CD4-positive, alpha-beta memory T cell (primary cell): ENCODE measurements at regions not wholly inside any gene's neighbourhood (a gene's known extent, or its start where the extent isn't known, plus 50 kb on each side); places are given as distances from the start of the nearest gene placed in this dataset.

ENCODE experiments used
- CTCF ChIA-PET: fragments of 350-600 bp; sonication (Branson Sonifier 250); formaldehyde crosslinking; loops from one replicate; lab custom pipeline; 2021; ENCODE audit warnings: inconsistent platforms; ENCODE audit not compliant: partially characterized antibody; lab: Charles Lee
- POLR2A ChIA-PET: fragments of 350-600 bp; sonication (Branson Sonifier 250); formaldehyde crosslinking; loops from one replicate; lab custom pipeline; 2021; ENCODE audit not compliant: partially characterized antibody; lab: Charles Lee
- DNase-seq, 5 donors: peaks; one replicate each; pipeline versions ENCODE4 v3.0.0 to v3.0.0-alpha.2; 2020 to 2022; ENCODE audit warnings: mixed read lengths in 1 of 5
- H3K27ac ChIP-seq: one replicate; pipeline ENCODE4 v1.7.0; 2013; ENCODE audit warnings: low read depth, low read length
- H3K27me3 ChIP-seq: 2 replicates; pipeline ENCODE4 v1.7.0; 2013; ENCODE audit warnings: mild to moderate bottlenecking, low read length, moderate library complexity; ENCODE audit not compliant: insufficient read depth
- H3K36me3 ChIP-seq: 2 replicates; pipeline ENCODE4 v1.7.0; 2013; ENCODE audit warnings: mild to moderate bottlenecking, low read length, moderate library complexity; ENCODE audit not compliant: insufficient read depth
- H3K4me1 ChIP-seq: 2 replicates; pipeline ENCODE4 v1.7.0; 2013; ENCODE audit warnings: mild to moderate bottlenecking, low read length, moderate library complexity; ENCODE audit not compliant: insufficient read depth
- H3K4me3 ChIP-seq, 2 donors: one replicate each; pipeline ENCODE4 v1.7.0; 2013; ENCODE audit warnings: low read length in 2 of 2, mild to moderate bottlenecking in 1 of 2
- H3K9me3 ChIP-seq, 2 donors: one replicate each; pipeline ENCODE4 v1.7.0; 2013; ENCODE audit warnings: low read length in 2 of 2, control low read depth in 1 of 2; ENCODE audit not compliant: control insufficient read depth in 1 of 2
- H3K27ac Mint-ChIP-seq, 7 donors: one replicate each; pipeline ENCODE4 v1.8.0; 2020 to 2021; ENCODE audit warnings: mixed read lengths in 7 of 7, mild to moderate bottlenecking in 6 of 7, inconsistent platforms in 3 of 7, moderate library complexity in 3 of 7
- H3K27me3 Mint-ChIP-seq, 2 donors: one replicate each; pipeline ENCODE4 v1.8.0; 2020 to 2021; ENCODE audit warnings: mixed read lengths in 2 of 2
- H3K36me3 Mint-ChIP-seq, 2 donors: one replicate each; pipeline ENCODE4 v1.8.0; 2020 to 2021; ENCODE audit warnings: mixed read lengths in 2 of 2, inconsistent platforms in 1 of 2, mild to moderate bottlenecking in 1 of 2
- H3K4me1 Mint-ChIP-seq, 4 donors: one replicate each; pipeline ENCODE4 v1.8.0; 2020 to 2021; ENCODE audit warnings: mixed read lengths in 4 of 4, mild to moderate bottlenecking in 1 of 4
- H3K4me3 Mint-ChIP-seq, 8 donors: one replicate each; pipeline ENCODE4 v1.8.0; 2020 to 2021; ENCODE audit warnings: mixed read lengths in 8 of 8, mild to moderate bottlenecking in 7 of 8, moderate library complexity in 6 of 8, inconsistent platforms in 3 of 8
- H3K9me3 Mint-ChIP-seq, 8 donors: one replicate each; pipeline ENCODE4 v1.8.0; 2020 to 2021; ENCODE audit warnings: mixed read lengths in 8 of 8, mild to moderate bottlenecking in 5 of 8, inconsistent platforms in 3 of 8, moderate library complexity in 1 of 8
- intact Hi-C: fragments of 100-400 bp; cut with micrococcal nuclease; formaldehyde crosslinking; loops from one replicate; pipeline ENCODE4 v1.15.1; 2023

DNA sequence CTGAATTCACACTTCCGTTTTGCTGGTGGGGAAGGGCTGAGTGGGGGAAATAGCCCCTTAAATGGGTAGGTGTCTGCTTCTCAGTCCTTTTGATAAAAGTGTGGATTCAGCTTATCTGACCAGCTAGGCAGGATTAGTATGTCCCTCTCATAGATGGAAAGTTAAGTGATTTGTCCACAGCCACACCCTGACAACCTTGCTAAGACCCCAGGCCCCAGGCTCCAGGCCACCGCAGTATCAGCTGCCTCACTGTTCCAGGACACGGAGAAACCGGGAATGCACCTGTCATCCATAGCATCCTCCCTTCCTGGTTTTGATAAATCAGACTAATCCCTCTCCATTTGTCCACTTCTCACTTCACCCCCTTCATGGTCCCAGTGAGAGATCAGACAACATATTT is 197.7 kb downstream of the USP12 start:
- H3K27ac Mint-ChIP-seq, result peak overlapping the region in 1 of 7 donors; percentile 19
- H3K9me3 Mint-ChIP-seq, result no peaks in the 10 kb centered on the region
- H3K4me1 ChIP-seq, result peaks cover 3% of the 10 kb centered on the region
- H3K4me1 Mint-ChIP-seq, result peaks cover 0 to 8% (median 6%) of the 10 kb centered on the region in 4 donors
- H3K4me3 ChIP-seq, result no peak overlapping the region
- H3K27me3 Mint-ChIP-seq, result peaks cover 4 to 12% of the 10 kb centered on the region in 2 donors
- no peak overlapping the region for H3K4me3 Mint-ChIP-seq
- no peaks in the 10 kb centered on the region for H3K9me3 ChIP-seq
- CTCF ChIA-PET, result interaction anchor here (1.4 kb wide), 1 partner anchor 11 kb away, joined by 4 read pairs; no protein-coding TSS in a partner anchor
- DNase-seq, result no peak
- H3K36me3 Mint-ChIP-seq, result no peaks in the 10 kb centered on the region
- POLR2A ChIA-PET, result no interaction called here
- intact Hi-C loops, result no loop called here
- no peak overlapping the region for H3K27ac ChIP-seq
- no peaks in the 10 kb centered on the region for H3K27me3 ChIP-seq
- no peaks in the 10 kb centered on the region for H3K36me3 ChIP-seq

DNA sequence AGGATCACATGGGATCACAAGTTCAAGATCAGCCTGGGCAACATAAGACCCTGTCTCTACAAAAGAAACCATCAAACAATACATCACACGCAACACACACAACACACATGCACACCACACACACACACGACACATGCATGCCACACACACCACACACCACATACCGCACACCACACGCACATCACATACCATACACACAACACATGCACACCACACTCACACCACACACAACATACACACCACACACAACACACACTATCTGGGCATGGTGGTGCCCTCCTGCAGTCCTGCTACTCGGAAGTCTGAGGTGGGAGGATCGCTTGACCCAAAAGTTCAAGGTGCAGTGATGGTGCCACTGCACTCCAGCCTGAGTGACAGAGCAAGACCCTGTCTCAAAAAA is 198.3 kb downstream of the USP12 start:
- Mint-ChIP-seq H3K4me1 (peaks cover 0 to 8% (median 6%) of the 10 kb centered on the region in 4 donors), H3K36me3 (no peaks in the 10 kb centered on the region), H3K27ac (peak overlapping the region in 2 of 7 donors; percentile 14 to 42), H3K9me3 (no peaks in the 10 kb centered on the region), H3K27me3 (peaks cover 0 to 12% of the 10 kb centered on the region in 2 donors), H3K4me3 (no peak overlapping the region)
- Histone ChIP-seq H3K27me3 (no peaks in the 10 kb centered on the region), H3K36me3 (no peaks in the 10 kb centered on the region), H3K4me1 (peaks cover 3% of the 10 kb centered on the region), H3K27ac (no peak overlapping the region), H3K4me3 (no peak overlapping the region), H3K9me3 (no peaks in the 10 kb centered on the region)
- DNase-seq, result no peak
- intact Hi-C loops, result no loop called here
- POLR2A ChIA-PET, result no interaction called here
- CTCF ChIA-PET, result interaction anchor here (0.6 kb wide), 1 partner anchor 858 kb away, joined by 3 read pairs; no protein-coding TSS in a partner anchor

DNA sequence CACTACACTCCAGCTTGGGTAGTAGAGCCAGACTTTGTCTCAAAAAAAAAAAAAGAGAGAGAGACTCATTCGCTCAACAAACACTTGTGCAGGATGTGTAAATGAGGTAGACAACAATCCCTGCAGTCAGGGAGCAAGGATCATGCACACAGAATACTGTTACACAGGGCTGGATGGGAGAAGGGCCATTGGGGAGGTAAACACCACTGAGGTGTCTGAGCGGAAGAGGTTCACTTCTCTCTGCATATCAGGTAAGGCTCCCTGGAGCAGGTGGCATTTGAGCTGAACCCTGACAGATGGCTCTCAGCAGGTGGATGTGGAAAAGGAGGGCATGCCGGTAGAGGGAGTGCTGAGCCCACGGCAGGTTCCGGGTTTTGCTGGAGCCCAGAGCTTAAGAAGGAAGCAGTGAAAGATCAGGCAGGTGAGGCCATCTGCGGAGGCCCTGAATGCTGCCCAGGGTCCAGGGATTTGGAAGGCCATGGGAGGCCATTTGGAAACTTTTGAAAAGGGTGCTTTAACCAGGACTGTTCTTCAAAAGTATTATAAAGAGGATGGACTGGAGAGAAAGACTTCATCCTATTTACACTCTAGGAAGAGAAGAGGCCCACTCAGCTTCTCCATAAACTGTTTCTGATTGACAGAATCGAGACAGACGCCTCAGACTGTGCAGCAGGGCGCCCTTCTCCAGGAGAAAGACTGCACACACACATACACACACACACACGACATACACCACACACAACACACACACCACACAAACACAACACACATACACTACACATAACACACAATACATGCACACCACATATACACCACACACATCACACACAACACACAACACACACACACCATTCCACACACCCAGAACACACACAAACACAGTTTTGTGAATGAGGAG is 199.4 kb downstream of the USP12 start:
- H3K4me1 ChIP-seq, result peaks cover 3% of the 10 kb centered on the region
- Mint-ChIP-seq H3K36me3 (no peaks in the 10 kb centered on the region), H3K4me3 (peak overlapping the region in 1 of 8 donors; percentile 24), H3K27ac (peak overlapping the region in 5 of 7 donors; percentile 20 to 85 (median 36)), H3K4me1 (peaks cover 0 to 8% (median 6%) of the 10 kb centered on the region in 4 donors), H3K9me3 (no peaks in the 10 kb centered on the region), H3K27me3 (peaks cover 0 to 12% of the 10 kb centered on the region in 2 donors)
- H3K27ac ChIP-seq, result no peak overlapping the region
- no peak overlapping the region for H3K4me3 ChIP-seq
- no peaks in the 10 kb centered on the region for H3K27me3 ChIP-seq
- no peaks in the 10 kb centered on the region for H3K9me3 ChIP-seq
- peak in 3 of 5 donors; percentile 11 to 16 (median 15) for DNase-seq
- intact Hi-C loops, result no loop called here
- CTCF ChIA-PET, result interaction anchor here (0.7 to 2.2 kb wide), 7 partner anchors 13 to 1013 kb away, joined by 3 to 11 read pairs (median 5); no protein-coding TSS in a partner anchor
- no peaks in the 10 kb centered on the region for H3K36me3 ChIP-seq
- POLR2A ChIA-PET, result no interaction called here

DNA sequence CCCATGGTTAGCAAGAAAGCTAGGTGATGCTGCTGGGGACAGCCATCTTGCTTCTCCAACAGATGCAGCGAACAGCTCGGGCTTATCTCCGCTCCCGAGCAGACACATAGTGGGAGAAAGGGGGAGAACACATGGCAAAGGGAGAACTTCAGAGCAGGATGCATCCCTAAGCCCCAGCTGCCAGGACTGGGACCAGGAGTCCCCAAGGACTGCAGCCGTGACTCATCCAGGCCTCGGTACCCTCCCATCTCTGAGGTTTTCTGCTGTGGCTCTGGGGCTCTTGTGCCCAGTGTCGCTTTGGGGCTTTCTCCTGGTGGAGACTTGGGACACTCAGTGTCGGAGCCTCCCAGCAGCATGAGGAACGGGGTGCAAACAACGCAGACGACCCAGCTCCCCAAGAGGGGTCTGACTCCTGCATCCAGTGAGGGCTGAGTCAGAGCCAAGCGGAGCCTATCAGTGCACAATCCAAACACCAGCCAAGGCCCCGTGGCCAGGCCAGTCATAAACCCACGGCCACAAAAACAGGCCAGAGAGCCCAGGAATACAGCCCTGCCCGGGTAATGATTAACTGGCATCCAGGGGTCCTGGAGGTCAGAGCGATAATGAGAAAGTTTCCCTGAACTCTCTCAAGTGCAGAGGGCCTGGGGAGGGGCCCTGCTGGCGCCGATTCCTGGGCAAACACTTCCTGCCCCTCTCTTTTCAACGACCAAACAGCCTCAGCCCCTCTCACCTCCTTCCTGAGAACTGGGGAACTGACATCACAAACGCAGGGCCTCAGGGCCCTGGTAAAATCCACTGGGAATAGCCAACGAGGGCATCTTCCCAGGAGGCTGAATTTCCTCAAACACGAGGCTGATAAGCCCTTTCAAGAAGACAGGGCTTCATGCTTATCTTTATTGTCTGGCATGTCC is 202.9 kb downstream of the USP12 start:
- H3K27me3 Mint-ChIP-seq, result peaks cover 0 to 6% of the 10 kb centered on the region in 2 donors
- H3K36me3 Mint-ChIP-seq, result no peaks in the 10 kb centered on the region
- no peaks in the 10 kb centered on the region for H3K9me3 Mint-ChIP-seq
- no peak overlapping the region for H3K4me3 Mint-ChIP-seq
- H3K4me1 Mint-ChIP-seq, result peaks cover 0 to 8% (median 6%) of the 10 kb centered on the region in 4 donors
- H3K36me3 ChIP-seq, result no peaks in the 10 kb centered on the region
- no peak overlapping the region for H3K27ac Mint-ChIP-seq
- no peak overlapping the region for H3K27ac ChIP-seq
- ChIA-PET POLR2A (no interaction called here), CTCF (interaction anchor here (2.0 kb wide), 1 partner anchor 16 kb away, joined by 5 read pairs; no protein-coding TSS in a partner anchor)
- no peak for DNase-seq
- intact Hi-C loops, result no loop called here
- H3K4me1 ChIP-seq, result peaks cover 3% of the 10 kb centered on the region
- H3K4me3 ChIP-seq, result no peak overlapping the region
- no peaks in the 10 kb centered on the region for H3K27me3 ChIP-seq
- H3K9me3 ChIP-seq, result no peaks in the 10 kb centered on the region

DNA sequence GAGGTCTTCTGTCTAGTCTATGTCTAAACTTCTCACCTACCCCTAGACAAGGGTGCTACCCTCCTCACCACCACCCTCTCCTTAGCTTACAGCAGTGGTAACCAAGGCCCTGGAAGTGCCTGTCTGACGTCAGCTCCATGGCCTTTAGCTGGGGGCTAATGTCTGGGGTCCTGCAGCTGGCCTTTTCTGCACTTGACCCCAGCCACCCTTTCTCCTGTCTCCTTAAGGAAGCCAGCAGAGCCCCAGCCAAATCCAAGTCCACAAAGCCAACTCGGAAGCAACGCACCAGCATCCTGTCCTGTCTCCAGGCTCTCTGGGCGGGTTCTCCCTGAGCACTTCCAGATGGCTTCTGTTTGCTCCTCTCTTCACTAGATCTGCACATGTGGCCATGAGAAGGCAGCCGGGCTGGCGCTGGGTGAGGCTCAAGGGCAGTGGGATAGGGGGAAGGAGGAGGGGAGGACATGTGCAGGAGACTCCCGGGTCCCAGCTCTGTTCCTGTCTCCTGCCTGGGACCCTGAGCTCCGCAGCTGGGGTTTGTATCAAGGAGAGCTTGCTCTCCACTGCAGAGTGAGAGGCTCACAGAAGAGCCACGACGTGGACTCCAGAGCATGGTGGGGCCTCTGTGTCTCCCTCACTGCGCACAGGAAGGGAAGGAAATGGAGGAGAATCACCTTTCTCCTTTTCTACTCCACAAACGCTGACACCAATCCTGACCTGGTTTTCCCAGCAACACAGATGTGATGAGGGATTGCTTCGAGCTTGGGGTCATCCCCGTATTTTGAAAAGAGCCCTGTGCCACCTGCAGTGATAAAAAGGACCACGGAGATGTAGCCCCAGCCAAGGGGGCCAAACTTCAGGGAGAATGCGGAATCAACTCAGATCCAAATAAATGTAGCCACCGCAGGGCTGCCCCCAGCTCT is 204.2 kb downstream of the USP12 start:
- POLR2A ChIA-PET, result no interaction called here
- no peak overlapping the region for H3K4me3 Mint-ChIP-seq
- CTCF ChIA-PET, result interaction anchor here (1.6 kb wide), 1 partner anchor 18 kb away, joined by 10 read pairs; no protein-coding TSS in a partner anchor

DNA sequence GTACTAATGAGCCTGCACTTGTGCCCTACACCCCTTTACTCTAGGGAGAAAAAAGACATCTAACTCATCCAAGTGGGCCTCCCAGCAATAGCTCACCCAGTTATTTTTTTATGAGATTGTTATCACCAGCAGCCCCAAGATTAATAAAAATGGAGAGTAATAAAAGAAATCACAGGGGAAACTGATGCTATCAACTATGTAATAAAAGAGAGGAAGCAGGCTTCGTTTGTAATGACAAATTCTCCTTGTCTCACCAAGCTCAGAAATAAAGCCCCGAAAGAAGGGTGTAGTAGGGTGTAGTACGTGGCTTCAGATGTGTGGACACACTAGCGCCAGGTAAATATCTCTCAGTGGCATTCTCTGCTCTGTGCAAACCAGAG is 204.9 kb downstream of the USP12 start:
- intact Hi-C loops, result no loop called here
- no peaks in the 10 kb centered on the region for H3K36me3 Mint-ChIP-seq
- H3K9me3 Mint-ChIP-seq, result no peaks in the 10 kb centered on the region
- Histone ChIP-seq H3K27me3 (no peaks in the 10 kb centered on the region), H3K36me3 (no peaks in the 10 kb centered on the region), H3K4me3 (no peak overlapping the region), H3K4me1 (no peaks in the 10 kb centered on the region), H3K9me3 (no peaks in the 10 kb centered on the region), H3K27ac (no peak overlapping the region)
- no peaks in the 10 kb centered on the region for H3K4me1 Mint-ChIP-seq
- ChIA-PET POLR2A (no interaction called here), CTCF (interaction anchor here (1.6 kb wide), 1 partner anchor 19 kb away, joined by 10 read pairs; no protein-coding TSS in a partner anchor)
- H3K27me3 Mint-ChIP-seq, result peaks cover 0 to 6% of the 10 kb centered on the region in 2 donors
- DNase-seq, result no peak
- H3K4me3 Mint-ChIP-seq, result no peak overlapping the region
- no peak overlapping the region for H3K27ac Mint-ChIP-seq

More for the DNA sequence above, 204.2 kb downstream of the USP12 start:
- Histone ChIP-seq H3K36me3 (no peaks in the 10 kb centered on the region), H3K27ac (no peak overlapping the region), H3K4me1 (peaks cover under 1% of the 10 kb centered on the region), H3K27me3 (no peaks in the 10 kb centered on the region), H3K4me3 (no peak overlapping the region), H3K9me3 (no peaks in the 10 kb centered on the region)
- no peak overlapping the region for H3K27ac Mint-ChIP-seq
- H3K36me3 Mint-ChIP-seq, result no peaks in the 10 kb centered on the region
- intact Hi-C loops, result no loop called here
- H3K9me3 Mint-ChIP-seq, result no peaks in the 10 kb centered on the region
- peaks cover 0 to 6% of the 10 kb centered on the region in 2 donors for H3K27me3 Mint-ChIP-seq
- no peak for DNase-seq
- H3K4me1 Mint-ChIP-seq, result peaks cover 0 to 6% (median 4%) of the 10 kb centered on the region in 4 donors
